SK-N-SH (cell line): ENCODE measurements at regions not wholly inside any gene's neighbourhood (a gene's known extent, or its start where the extent isn't known, plus 50 kb on each side); places are given as distances from the start of the nearest gene placed in this dataset.

Source experiments
- CHD2 ChIP-seq: fragments of 150-350 bp; IDR thresholded peaks from 2 replicates; pipeline ENCODE4 v1.6.1; 2018; ENCODE audit warnings: low read length; ENCODE audit not compliant: partially characterized antibody
- EP300 ChIP-seq, 2 experiments: IDR thresholded peaks; 2 replicates each; pipeline versions ENCODE4 v1.4.0 to v1.6.1; 2012; ENCODE audit warnings: borderline replicate concordance in 1 of 2, low read depth in 1 of 2, low read length in 1 of 2
- FOXJ3 ChIP-seq: sonication (generic); formaldehyde crosslinking; IDR thresholded peaks from 2 replicates; pipeline ENCODE4 v1.5.1; 2020; ENCODE audit warnings: mild to moderate bottlenecking, missing genetic modification reagents
- FOXM1 ChIP-seq: IDR thresholded peaks from 2 replicates; pipeline ENCODE4 v1.4.0; 2012; ENCODE audit warnings: low read depth, mild to moderate bottlenecking
- JUND ChIP-seq: IDR thresholded peaks from 2 replicates; pipeline ENCODE4 v1.4.0; 2012
- MAX ChIP-seq: IDR thresholded peaks from 2 replicates; pipeline ENCODE4 v1.4.0; 2012; ENCODE audit warnings: low read depth
- POLR2AphosphoS5 ChIP-seq: IDR thresholded peaks from 2 replicates; pipeline ENCODE4 v1.6.1; 2012; ENCODE audit warnings: low read depth, low read length
- RAD21 ChIP-seq: IDR thresholded peaks from 2 replicates; pipeline ENCODE4 v1.6.1; 2012; ENCODE audit warnings: mild to moderate bottlenecking, low read length
- RFX5 ChIP-seq: IDR thresholded peaks from 2 replicates; pipeline ENCODE4 v1.6.1; 2012; ENCODE audit warnings: mild to moderate bottlenecking, improper control_type of control experiment, low read length
- TAF1 ChIP-seq: IDR thresholded peaks from 2 replicates; pipeline ENCODE4 v1.6.1; 2012; ENCODE audit warnings: low read depth, mild to moderate bottlenecking, low read length, moderate library complexity, borderline replicate concordance
- TF ChIP-seq, protein P1 (sequence below): fragments of 200-600 bp; sonication (generic); IDR thresholded peaks from 2 replicates; pipeline ENCODE4 v1.6.1; 2017; ENCODE audit warnings: antibody characterized with exemption, mild to moderate bottlenecking, moderate library complexity
- TF ChIP-seq, protein P2 (sequence below): IDR thresholded peaks from 2 replicates; pipeline ENCODE4 v1.6.1; 2012; ENCODE audit warnings: mild to moderate bottlenecking, low read depth, low read length, moderate library complexity

DNA sequence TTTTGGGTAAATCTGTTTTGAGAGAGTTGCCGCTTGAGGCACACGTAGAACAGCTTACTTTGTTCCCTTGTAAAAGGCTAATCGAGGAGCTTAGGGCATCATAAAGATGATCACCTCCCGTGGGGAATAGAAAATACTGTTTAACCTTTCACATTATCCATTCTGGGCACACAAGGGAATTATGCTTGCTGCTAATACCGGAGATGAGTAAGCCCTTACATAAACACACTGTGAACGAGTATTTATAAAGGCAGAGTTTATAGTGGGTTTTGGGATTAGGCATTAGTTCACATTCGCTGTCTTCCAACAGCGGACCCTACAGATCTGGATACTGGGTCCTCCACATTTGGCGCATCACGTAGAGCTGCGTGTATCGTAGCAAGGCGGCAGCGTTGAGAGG lies 51.2 kb upstream of the CNTNAP4 start:
- TF ChIP-seq POLR2AphosphoS5 (no peak), CHD2 (no peak), RAD21 (no peak), FOXM1 (no peak), JUND (no peak), TAF1 (no peak), RFX5 (no peak), FOXJ3 (CRISPR knock-in tag) (no peak), EP300 (IDR thresholded peaks at IDR 0.05; ENCODE audit: borderline replicate concordance in 1 of 2, low read depth in 1 of 2, low read length in 1 of 2) (no peak), MAX (no peak)
- TF ChIP-seq, protein P1, sequence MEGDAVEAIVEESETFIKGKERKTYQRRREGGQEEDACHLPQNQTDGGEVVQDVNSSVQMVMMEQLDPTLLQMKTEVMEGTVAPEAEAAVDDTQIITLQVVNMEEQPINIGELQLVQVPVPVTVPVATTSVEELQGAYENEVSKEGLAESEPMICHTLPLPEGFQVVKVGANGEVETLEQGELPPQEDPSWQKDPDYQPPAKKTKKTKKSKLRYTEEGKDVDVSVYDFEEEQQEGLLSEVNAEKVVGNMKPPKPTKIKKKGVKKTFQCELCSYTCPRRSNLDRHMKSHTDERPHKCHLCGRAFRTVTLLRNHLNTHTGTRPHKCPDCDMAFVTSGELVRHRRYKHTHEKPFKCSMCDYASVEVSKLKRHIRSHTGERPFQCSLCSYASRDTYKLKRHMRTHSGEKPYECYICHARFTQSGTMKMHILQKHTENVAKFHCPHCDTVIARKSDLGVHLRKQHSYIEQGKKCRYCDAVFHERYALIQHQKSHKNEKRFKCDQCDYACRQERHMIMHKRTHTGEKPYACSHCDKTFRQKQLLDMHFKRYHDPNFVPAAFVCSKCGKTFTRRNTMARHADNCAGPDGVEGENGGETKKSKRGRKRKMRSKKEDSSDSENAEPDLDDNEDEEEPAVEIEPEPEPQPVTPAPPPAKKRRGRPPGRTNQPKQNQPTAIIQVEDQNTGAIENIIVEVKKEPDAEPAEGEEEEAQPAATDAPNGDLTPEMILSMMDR = no peak
- TF ChIP-seq, protein P2, sequence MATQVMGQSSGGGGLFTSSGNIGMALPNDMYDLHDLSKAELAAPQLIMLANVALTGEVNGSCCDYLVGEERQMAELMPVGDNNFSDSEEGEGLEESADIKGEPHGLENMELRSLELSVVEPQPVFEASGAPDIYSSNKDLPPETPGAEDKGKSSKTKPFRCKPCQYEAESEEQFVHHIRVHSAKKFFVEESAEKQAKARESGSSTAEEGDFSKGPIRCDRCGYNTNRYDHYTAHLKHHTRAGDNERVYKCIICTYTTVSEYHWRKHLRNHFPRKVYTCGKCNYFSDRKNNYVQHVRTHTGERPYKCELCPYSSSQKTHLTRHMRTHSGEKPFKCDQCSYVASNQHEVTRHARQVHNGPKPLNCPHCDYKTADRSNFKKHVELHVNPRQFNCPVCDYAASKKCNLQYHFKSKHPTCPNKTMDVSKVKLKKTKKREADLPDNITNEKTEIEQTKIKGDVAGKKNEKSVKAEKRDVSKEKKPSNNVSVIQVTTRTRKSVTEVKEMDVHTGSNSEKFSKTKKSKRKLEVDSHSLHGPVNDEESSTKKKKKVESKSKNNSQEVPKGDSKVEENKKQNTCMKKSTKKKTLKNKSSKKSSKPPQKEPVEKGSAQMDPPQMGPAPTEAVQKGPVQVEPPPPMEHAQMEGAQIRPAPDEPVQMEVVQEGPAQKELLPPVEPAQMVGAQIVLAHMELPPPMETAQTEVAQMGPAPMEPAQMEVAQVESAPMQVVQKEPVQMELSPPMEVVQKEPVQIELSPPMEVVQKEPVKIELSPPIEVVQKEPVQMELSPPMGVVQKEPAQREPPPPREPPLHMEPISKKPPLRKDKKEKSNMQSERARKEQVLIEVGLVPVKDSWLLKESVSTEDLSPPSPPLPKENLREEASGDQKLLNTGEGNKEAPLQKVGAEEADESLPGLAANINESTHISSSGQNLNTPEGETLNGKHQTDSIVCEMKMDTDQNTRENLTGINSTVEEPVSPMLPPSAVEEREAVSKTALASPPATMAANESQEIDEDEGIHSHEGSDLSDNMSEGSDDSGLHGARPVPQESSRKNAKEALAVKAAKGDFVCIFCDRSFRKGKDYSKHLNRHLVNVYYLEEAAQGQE = no peak
